GM23248 (cell line): ENCODE measurements at regions not wholly inside any gene's neighbourhood (a gene's known extent, or its start where the extent isn't known, plus 50 kb on each side); places are given as distances from the start of the nearest gene placed in this dataset.

ENCODE experiments used
- DNase-seq: peaks from one replicate; pipeline ENCODE4 v3.0.0-alpha.2; 2015
- H2AFZ ChIP-seq: fragments of 200-600 bp; sonication (generic); 2 replicates; pipeline ENCODE4 v1.6.1; 2016; ENCODE audit warnings: antibody characterized with exemption
- H3F3A ChIP-seq: fragments of 200-600 bp; sonication (generic); 2 replicates; pipeline ENCODE4 v1.6.1; 2016; ENCODE audit warnings: mild to moderate bottlenecking, antibody characterized with exemption, mixed run types; ENCODE audit not compliant: insufficient read depth
- H3K27ac ChIP-seq: fragments of 200-600 bp; sonication (generic); 2 replicates; pipeline ENCODE4 v1.5.1; 2016; ENCODE audit warnings: mild to moderate bottlenecking
- H3K27me3 ChIP-seq: fragments of 200-600 bp; sonication (generic); replicated peaks from 2 replicates; pipeline ENCODE4 v1.6.1; 2016; ENCODE audit warnings: mild to moderate bottlenecking; ENCODE audit not compliant: insufficient read depth
- H3K36me3 ChIP-seq: fragments of 200-600 bp; sonication (generic); 2 replicates; pipeline ENCODE4 v1.6.1; 2016; ENCODE audit warnings: low read depth, mild to moderate bottlenecking
- H3K4me1 ChIP-seq: fragments of 200-600 bp; sonication (generic); 2 replicates; pipeline ENCODE4 v1.6.1; 2016; ENCODE audit warnings: mild to moderate bottlenecking; ENCODE audit not compliant: insufficient read depth
- H3K4me2 ChIP-seq: fragments of 200-600 bp; sonication (generic); one replicate; pipeline ENCODE4 v1.6.1; 2016; ENCODE audit warnings: mild to moderate bottlenecking; ENCODE audit not compliant: unreplicated experiment
- H3K4me3 ChIP-seq: fragments of 200-600 bp; sonication (generic); 2 replicates; pipeline ENCODE4 v1.5.1; 2016; ENCODE audit warnings: mild to moderate bottlenecking
- H3K79me2 ChIP-seq: fragments of 200-600 bp; sonication (generic); 2 replicates; pipeline ENCODE4 v1.6.1; 2016; ENCODE audit warnings: mild to moderate bottlenecking; ENCODE audit not compliant: insufficient read depth
- H3K9ac ChIP-seq: fragments of 200-600 bp; sonication (generic); 2 replicates; pipeline ENCODE4 v1.6.1; 2016; ENCODE audit warnings: mild to moderate bottlenecking
- H3K9me2 ChIP-seq: fragments of 200-600 bp; sonication (generic); 2 replicates; pipeline ENCODE4 v1.6.1; 2016; ENCODE audit warnings: mixed run types, mild to moderate bottlenecking, moderate library complexity; ENCODE audit not compliant: insufficient read depth
- H3K9me3 ChIP-seq: fragments of 200-600 bp; sonication (generic); one replicate; pipeline ENCODE4 v1.6.1; 2017; ENCODE audit warnings: low read depth
- H4K20me1 ChIP-seq: fragments of 200-600 bp; sonication (generic); 2 replicates; pipeline ENCODE4 v1.6.0; 2016; ENCODE audit not compliant: insufficient read depth
- EZH2 ChIP-seq: fragments of 200-600 bp; sonication (generic); IDR thresholded peaks from 2 replicates; pipeline ENCODE4 v1.6.1; 2018; ENCODE audit warnings: antibody characterized with exemption, mild to moderate bottlenecking; ENCODE audit not compliant: insufficient read depth, poor library complexity, severe bottlenecking
- EZH2phosphoT487 ChIP-seq: fragments of 200-600 bp; sonication (generic); IDR thresholded peaks from 2 replicates; pipeline ENCODE4 v1.6.1; 2018; ENCODE audit warnings: antibody characterized with exemption, moderate library complexity, mild to moderate bottlenecking, low read depth; ENCODE audit not compliant: insufficient read depth
- WGBS, 2 experiments: methylation state at CpG; one replicate each; pipeline ENCODE4 v1.1.6; 2015 to 2017; ENCODE audit warnings: low lambda C conversion rate in 2 of 2, low coverage in 1 of 2; ENCODE audit errors: missing lambda C conversion rate in 2 of 2; 5-methylcytosine and 5-hydroxymethylcytosine counted together
- in situ Hi-C: fragments of 300-500 bp; cut with MboI; formaldehyde crosslinking; loops from 2 replicates; pipeline ENCODE4 v1.15.0; 2020

GRCh38 chr5:126046318-126046717, 376.9 kb upstream of the GRAMD2B start:
- H3K4me3 ChIP-seq, result no peak overlapping the region
- H3K4me2 ChIP-seq, result no peak overlapping the region
- no peak for DNase-seq
- H3K27me3 ChIP-seq, result no peaks in the 10 kb centered on the region
- no peak overlapping the region for H2AFZ ChIP-seq
- H3K36me3 ChIP-seq, result no peaks in the 10 kb centered on the region
- H3K27ac ChIP-seq, result no peak overlapping the region
- H3F3A ChIP-seq, result no peaks in the 10 kb centered on the region
- no peaks in the 10 kb centered on the region for H4K20me1 ChIP-seq
- no peaks in the 10 kb centered on the region for H3K4me1 ChIP-seq
- H3K9ac ChIP-seq, result no peak overlapping the region
- H3K9me2 ChIP-seq, result no peaks in the 10 kb centered on the region
- H3K9me3 ChIP-seq, result no peaks in the 10 kb centered on the region
- in situ Hi-C loops, result no loop called here
- WGBS, 2 experiments, result 54 to 55% methylated on average over 6 of the region's 6 CpGs
- no peaks in the 10 kb centered on the region for H3K79me2 ChIP-seq
- TF ChIP-seq EZH2, result no peak
- no peak for TF ChIP-seq EZH2phosphoT487

DNA sequence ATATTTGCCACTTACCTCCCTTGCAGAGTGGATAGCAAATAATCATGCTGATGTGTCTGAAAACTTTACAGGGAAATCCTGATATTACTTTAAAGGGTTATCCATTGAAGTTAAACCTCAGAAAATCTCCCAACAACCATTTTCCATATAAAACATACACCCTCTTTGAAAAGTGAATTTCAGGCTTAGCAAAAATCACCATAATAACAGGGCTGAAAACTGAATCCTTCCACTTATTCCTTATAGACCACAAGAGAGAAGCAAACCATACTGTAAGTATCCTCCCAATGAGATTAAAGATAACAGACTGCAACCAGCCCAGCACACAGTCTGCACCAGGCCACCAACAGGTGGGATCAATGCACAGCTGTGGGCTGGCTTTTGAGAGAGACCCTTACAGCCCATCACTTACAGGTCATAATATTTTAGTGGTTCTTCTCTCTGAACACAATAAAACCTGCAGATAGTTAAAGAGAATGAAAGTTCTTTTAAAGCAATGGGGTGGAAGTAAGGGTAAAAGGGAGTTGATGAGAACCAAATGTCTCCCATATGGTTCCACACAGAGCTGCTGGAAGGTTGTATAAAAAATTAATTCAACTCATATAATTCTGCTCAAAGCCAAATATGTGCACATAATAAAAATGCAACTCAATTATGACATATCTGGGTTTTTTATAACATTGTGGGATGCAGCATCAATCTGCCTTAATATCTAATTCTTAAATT, 376.2 kb upstream of the GRAMD2B start:
- H3F3A ChIP-seq, result no peaks in the 10 kb centered on the region
- H3K27me3 ChIP-seq, result no peaks in the 10 kb centered on the region
- no peaks in the 10 kb centered on the region for H3K9me3 ChIP-seq
- no peak overlapping the region for H3K4me3 ChIP-seq
- no peaks in the 10 kb centered on the region for H3K79me2 ChIP-seq
- H3K4me1 ChIP-seq, result no peaks in the 10 kb centered on the region
- H3K9me2 ChIP-seq, result no peaks in the 10 kb centered on the region
- no peaks in the 10 kb centered on the region for H4K20me1 ChIP-seq
- no peak overlapping the region for H3K27ac ChIP-seq
- no peak overlapping the region for H3K9ac ChIP-seq
- DNase-seq, result no peak
- no peaks in the 10 kb centered on the region for H3K36me3 ChIP-seq
- in situ Hi-C loops, result no loop called here
- TF ChIP-seq EZH2phosphoT487, result no peak
- no peak for TF ChIP-seq EZH2
- no peak overlapping the region for H2AFZ ChIP-seq
- no peak overlapping the region for H3K4me2 ChIP-seq

GRCh38 chr5:126052120-126052519, 371.1 kb upstream of the GRAMD2B start:
- no peak overlapping the region for H3K4me2 ChIP-seq
- H3K27me3 ChIP-seq, result no peaks in the 10 kb centered on the region
- H3K9me2 ChIP-seq, result no peaks in the 10 kb centered on the region
- in situ Hi-C loops, result no loop called here
- DNase-seq, result peak; percentile 3
- H2AFZ ChIP-seq, result no peak overlapping the region
- H3K4me3 ChIP-seq, result no peak overlapping the region
- H3K27ac ChIP-seq, result no peak overlapping the region
- no peak overlapping the region for H3K9ac ChIP-seq
- H3K79me2 ChIP-seq, result no peaks in the 10 kb centered on the region
- WGBS, 2 experiments, result 72 to 85% methylated on average over 1 of the region's 1 CpG
- TF ChIP-seq EZH2phosphoT487, result no peak
- no peak for TF ChIP-seq EZH2
- H3K9me3 ChIP-seq, result no peaks in the 10 kb centered on the region
- no peaks in the 10 kb centered on the region for H3F3A ChIP-seq
- no peaks in the 10 kb centered on the region for H3K36me3 ChIP-seq
- H3K4me1 ChIP-seq, result no peaks in the 10 kb centered on the region
- no peaks in the 10 kb centered on the region for H4K20me1 ChIP-seq

DNA sequence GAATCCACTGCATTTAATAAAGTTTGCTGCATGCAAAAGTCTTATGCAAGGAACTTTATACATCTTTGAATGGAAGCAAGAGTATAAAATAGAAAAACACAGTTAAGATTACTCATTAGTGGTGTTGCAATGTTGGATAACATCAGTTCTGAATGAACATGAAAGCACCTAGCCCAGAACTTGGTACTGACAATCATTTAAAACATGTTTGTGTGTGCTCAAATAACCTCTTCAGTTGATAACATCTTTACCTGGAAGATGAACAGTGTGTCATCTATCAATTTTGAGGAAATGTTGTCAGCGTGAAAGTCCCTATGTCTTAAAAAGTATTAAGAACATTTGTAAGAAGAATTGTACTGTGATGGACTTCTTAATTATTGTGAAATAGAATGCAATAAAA, 370.4 kb upstream of the GRAMD2B start:
- WGBS, 2 experiments, result 89 to 94% methylated on average over 1 of the region's 1 CpG
- no peak overlapping the region for H3K4me3 ChIP-seq
- H3K4me2 ChIP-seq, result no peak overlapping the region
- no peaks in the 10 kb centered on the region for H3K9me2 ChIP-seq
- no peaks in the 10 kb centered on the region for H3K4me1 ChIP-seq
- H3K27me3 ChIP-seq, result no peaks in the 10 kb centered on the region
- H3K27ac ChIP-seq, result no peak overlapping the region
- no peak overlapping the region for H2AFZ ChIP-seq
- H3K79me2 ChIP-seq, result no peaks in the 10 kb centered on the region
- no peak for DNase-seq
- no peaks in the 10 kb centered on the region for H4K20me1 ChIP-seq
- H3K9me3 ChIP-seq, result no peaks in the 10 kb centered on the region
- H3F3A ChIP-seq, result no peaks in the 10 kb centered on the region
- no peak overlapping the region for H3K9ac ChIP-seq
- in situ Hi-C loops, result no loop called here
- TF ChIP-seq EZH2 (no peak), EZH2phosphoT487 (no peak)
- H3K36me3 ChIP-seq, result no peaks in the 10 kb centered on the region

- Histone ChIP-seq H3K9me3 (no peaks in the 10 kb centered on the region), H3K9me2 (no peaks in the 10 kb centered on the region), H3K79me2 (no peaks in the 10 kb centered on the region), H3K4me1 (no peaks in the 10 kb centered on the region), H3K27me3 (no peaks in the 10 kb centered on the region), H3K36me3 (no peaks in the 10 kb centered on the region), H4K20me1 (no peaks in the 10 kb centered on the region), H3K4me3 (no peak overlapping the region), H2AFZ (no peak overlapping the region), H3F3A (no peaks in the 10 kb centered on the region), H3K9ac (no peak overlapping the region), H3K27ac (no peak overlapping the region), H3K4me2 (no peak overlapping the region)
- 24 to 36% methylated on average over 2 of the region's 2 CpGs for WGBS, 2 experiments
- TF ChIP-seq EZH2phosphoT487 (no peak), EZH2 (no peak)
- DNase-seq, result no peak
- in situ Hi-C loops, result no loop called here
Measured at GRCh38 chr5:126053630-126054029, 369.6 kb upstream of the GRAMD2B start.
